IMR-90 (cell line): ENCODE measurements at regions not wholly inside any gene's neighbourhood (a gene's known extent, or its start where the extent isn't known, plus 50 kb on each side); places are given as distances from the start of the nearest gene placed in this dataset.

ENCODE experiments used
- ATAC-seq: fragments of 200-7000 bp; cut with Tn5 transposase; 2 replicates; pipeline ENCODE4 v1.9.1; 2020; ENCODE audit warnings: low read depth, mild to moderate bottlenecking, moderate library complexity
- BruUV-seq: library from RNA; stranded (reverse); fragments of 400-500 nt; replicated peaks from 2 replicates; lab custom pipeline; 2021; lab: Mats Ljungman, UMichigan
- CTCF ChIA-PET: fragments of 300-600 bp; formaldehyde crosslinking; extraction: SDS; loops from one replicate; lab custom pipeline; 2021; ENCODE audit warnings: antibody characterized with exemption; lab: Yijun Ruan, JAX
- POLR2A ChIA-PET: fragments of 300-600 bp; sonication (Branson Sonifier 250); formaldehyde crosslinking; loops from one replicate; lab custom pipeline; 2022; ENCODE audit warnings: antibody characterized with exemption; ENCODE audit not compliant: unreplicated experiment; lab: Charles Lee
- DNase-seq: peaks from one replicate; pipeline ENCODE4 v3.0.0; 2013
- H2AFZ ChIP-seq: replicated peaks from 2 replicates; pipeline ENCODE3; 2013; ENCODE audit warnings: low read length, mild to moderate bottlenecking; ENCODE audit not compliant: poor library complexity
- H2AK5ac ChIP-seq: 2 replicates; pipeline ENCODE4 v1.6.1; 2013; ENCODE audit warnings: low read depth, low read length, inconsistent platforms
- H2AK9ac ChIP-seq: replicated peaks from 2 replicates; pipeline ENCODE3; 2013; ENCODE audit warnings: mild to moderate bottlenecking, low read depth, low read length, moderate library complexity; ENCODE audit not compliant: poor library complexity
- H2BK120ac ChIP-seq: 2 replicates; pipeline ENCODE4 v1.6.1; 2013; ENCODE audit warnings: low read depth, low read length, inconsistent platforms
- H2BK15ac ChIP-seq: 3 replicates; pipeline ENCODE4 v1.6.1; 2013; ENCODE audit warnings: low read depth, low read length, inconsistent platforms
- H2BK20ac ChIP-seq: 2 replicates; pipeline ENCODE4 v1.6.1; 2013; ENCODE audit warnings: low read depth, mild to moderate bottlenecking, inconsistent platforms, low read length, moderate library complexity
- H2BK5ac ChIP-seq: 2 replicates; pipeline ENCODE4 v1.6.1; 2013; ENCODE audit warnings: mild to moderate bottlenecking, low read depth, low read length, inconsistent platforms; ENCODE audit not compliant: poor library complexity, severe bottlenecking
- H3K14ac ChIP-seq: replicated peaks from 2 replicates; pipeline ENCODE4 v1.6.1; 2013; ENCODE audit warnings: low read depth, low read length, inconsistent platforms
- H3K18ac ChIP-seq: 2 replicates; pipeline ENCODE4 v1.6.1; 2013; ENCODE audit warnings: low read depth, low read length, control low read depth
- H3K23ac ChIP-seq: 2 replicates; pipeline ENCODE4 v1.6.1; 2013; ENCODE audit warnings: low read depth, low read length, inconsistent platforms
- H3K27ac ChIP-seq: 2 replicates; pipeline ENCODE4 v1.5.1; 2013; ENCODE audit warnings: mild to moderate bottlenecking, control low read depth, low read length; ENCODE audit not compliant: insufficient read depth
- H3K27me3 ChIP-seq: 2 replicates; pipeline ENCODE4 v1.6.1; 2013; ENCODE audit warnings: low read length; ENCODE audit not compliant: control insufficient read depth, insufficient read depth
- H3K36me3 ChIP-seq: 2 replicates; pipeline ENCODE4 v1.6.1; 2013; ENCODE audit warnings: low read length, mixed read lengths; ENCODE audit not compliant: control insufficient read depth, insufficient read depth
- H3K4ac ChIP-seq: 2 replicates; pipeline ENCODE4 v1.6.1; 2013; ENCODE audit warnings: low read depth, low read length, inconsistent platforms
- H3K4me1 ChIP-seq: 2 replicates; pipeline ENCODE4 v1.6.1; 2013; ENCODE audit warnings: low read length, mixed read lengths; ENCODE audit not compliant: control insufficient read depth, insufficient read depth
- H3K4me2 ChIP-seq: 2 replicates; pipeline ENCODE4 v1.6.1; 2013; ENCODE audit warnings: low read depth, mild to moderate bottlenecking, control low read depth, low read length, moderate library complexity
- H3K4me3 ChIP-seq: 2 replicates; pipeline ENCODE4 v1.5.1; 2013; ENCODE audit warnings: low read depth, mild to moderate bottlenecking, control low read depth, low read length, moderate library complexity; ENCODE audit not compliant: insufficient read depth
- H3K56ac ChIP-seq: 2 replicates; pipeline ENCODE4 v1.6.1; 2013; ENCODE audit warnings: low read length, inconsistent platforms; ENCODE audit not compliant: insufficient read depth; ENCODE audit errors: extremely low read depth
- H3K79me1 ChIP-seq, 2 experiments: 2 replicates each; pipeline ENCODE4 v1.6.1; 2013; ENCODE audit warnings: low read length in 2 of 2, inconsistent platforms in 1 of 2, low read depth in 1 of 2
- H3K9ac ChIP-seq: 2 replicates; pipeline ENCODE4 v1.6.1; 2013; ENCODE audit warnings: low read depth, low read length, control low read depth
- H3K9me1 ChIP-seq: 2 replicates; pipeline ENCODE4 v1.6.1; 2013; ENCODE audit warnings: low read length, inconsistent platforms; ENCODE audit not compliant: insufficient read depth
- H3K9me3 ChIP-seq: 2 replicates; pipeline ENCODE4 v1.6.1; 2013; ENCODE audit warnings: low read length; ENCODE audit not compliant: control insufficient read depth, insufficient read depth
- H4K20me1 ChIP-seq: 2 replicates; pipeline ENCODE4 v1.6.1; 2013; ENCODE audit warnings: low read length, inconsistent platforms; ENCODE audit not compliant: insufficient read depth
- H4K5ac ChIP-seq: 2 replicates; pipeline ENCODE4 v1.6.1; 2013; ENCODE audit warnings: mild to moderate bottlenecking, low read depth, low read length, control low read depth
- H4K8ac ChIP-seq, 2 experiments: 2 replicates each; pipeline ENCODE4 v1.6.1; 2013; ENCODE audit warnings: low read depth in 2 of 2, low read length in 2 of 2, control low read depth in 1 of 2, inconsistent platforms in 1 of 2
- H4K91ac ChIP-seq: 2 replicates; pipeline ENCODE4 v1.6.1; 2013; ENCODE audit warnings: low read depth, low read length, inconsistent platforms; ENCODE audit not compliant: insufficient read depth
- BHLHE40 ChIP-seq: fragments of 150-350 bp; IDR thresholded peaks from 2 replicates; pipeline ENCODE4 v1.6.1; 2016; ENCODE audit warnings: mild to moderate bottlenecking, low read depth, low read length
- CEBPB ChIP-seq: IDR thresholded peaks from 2 replicates; pipeline ENCODE4 v1.6.1; 2012; ENCODE audit warnings: low read depth, low read length, improper control_type of control experiment
- CHD1 ChIP-seq: IDR thresholded peaks from 2 replicates; pipeline ENCODE4 v1.6.1; 2012; ENCODE audit warnings: low read depth, low read length, improper control_type of control experiment
- FOS ChIP-seq: fragments of 150-350 bp; IDR thresholded peaks from 2 replicates; pipeline ENCODE4 v1.6.1; 2016; ENCODE audit warnings: low read depth, low read length
- MAFK ChIP-seq: IDR thresholded peaks from 2 replicates; pipeline ENCODE4 v1.6.1; 2012; ENCODE audit warnings: low read depth, low read length, improper control_type of control experiment
- MAZ ChIP-seq: IDR thresholded peaks from 2 replicates; pipeline ENCODE4 v1.6.1; 2012; ENCODE audit warnings: low read depth, mild to moderate bottlenecking, low read length, improper control_type of control experiment, moderate library complexity, borderline replicate concordance
- MXI1 ChIP-seq: IDR thresholded peaks from 2 replicates; pipeline ENCODE4 v1.6.1; 2012; ENCODE audit warnings: low read depth, mild to moderate bottlenecking, low read length, moderate library complexity, borderline replicate concordance
- NFE2L2 ChIP-seq: fragments of 150-350 bp; IDR thresholded peaks from 2 replicates; pipeline ENCODE4 v1.6.1; 2016; ENCODE audit warnings: low read depth, mild to moderate bottlenecking, low read length
- POLR2A ChIP-seq: IDR thresholded peaks from 2 replicates; pipeline ENCODE4 v1.6.1; 2012; ENCODE audit warnings: mild to moderate bottlenecking, low read depth, low read length
- RAD21 ChIP-seq: IDR thresholded peaks from 2 replicates; pipeline ENCODE4 v1.6.1; 2012; ENCODE audit warnings: low read length, improper control_type of control experiment
- RCOR1 ChIP-seq: IDR thresholded peaks from 2 replicates; pipeline ENCODE4 v1.6.1; 2012; ENCODE audit warnings: mild to moderate bottlenecking, low read length, improper control_type of control experiment; ENCODE audit not compliant: insufficient replicate concordance
- RFX5 ChIP-seq: IDR thresholded peaks from 2 replicates; pipeline ENCODE4 v1.8.0; 2012; ENCODE audit warnings: low read depth, mild to moderate bottlenecking, low read length, moderate library complexity
- SMC3 ChIP-seq: fragments of 150-350 bp; IDR thresholded peaks from 2 replicates; pipeline ENCODE4 v1.6.1; 2016; ENCODE audit warnings: low read depth, mild to moderate bottlenecking, antibody characterized with exemption, low read length, moderate library complexity
- WGBS, 2 experiments: methylation state at CpG; one replicate each; pipeline versions ENCODE4 v1.1.5 to v1.1.7; 2013; ENCODE audit warnings: missing lambda C conversion rate in 2 of 2; ENCODE audit not compliant: insufficient read length in 1 of 2; ENCODE audit errors: extremely low coverage in 2 of 2; 5-methylcytosine and 5-hydroxymethylcytosine counted together
- dilution Hi-C: fragments of 300-500 bp; cut with HindIII; formaldehyde crosslinking; loops from one replicate; pipeline ENCODE4 v1.14.3; 2018; ENCODE audit warnings: low sequenced_read_pairs; ENCODE audit not compliant: unreplicated experiment
- in situ Hi-C: fragments of 300-500 bp; cut with MboI; formaldehyde crosslinking; loops from 3 replicates; pipeline ENCODE4 v1.14.3; 2019; ENCODE audit warnings: low sequenced_read_pairs, inconsistent platforms, mixed read lengths
- intact Hi-C: fragments of 100-400 bp; cut with micrococcal nuclease; formaldehyde crosslinking; loops from 2 replicates; pipeline ENCODE4 v1.10.0; 2022
- TF ChIP-seq, protein P1 (sequence below): conservative IDR thresholded peaks from 2 replicates; pipeline ENCODE4 v1.5.1; 2012; ENCODE audit warnings: mild to moderate bottlenecking, low read depth, low read length, improper control_type of control experiment
- TF ChIP-seq, protein P2 (sequence below): fragments of 150-350 bp; IDR thresholded peaks from 2 replicates; pipeline ENCODE4 v1.6.1; 2016; ENCODE audit warnings: low read depth, mild to moderate bottlenecking, low read length, moderate library complexity, borderline replicate concordance
- TF ChIP-seq, protein P3 (sequence below): fragments of 150-350 bp; IDR thresholded peaks from 2 replicates; pipeline ENCODE4 v1.6.1; 2017; ENCODE audit warnings: mild to moderate bottlenecking, antibody characterized with exemption, low read length, low read depth

DNA sequence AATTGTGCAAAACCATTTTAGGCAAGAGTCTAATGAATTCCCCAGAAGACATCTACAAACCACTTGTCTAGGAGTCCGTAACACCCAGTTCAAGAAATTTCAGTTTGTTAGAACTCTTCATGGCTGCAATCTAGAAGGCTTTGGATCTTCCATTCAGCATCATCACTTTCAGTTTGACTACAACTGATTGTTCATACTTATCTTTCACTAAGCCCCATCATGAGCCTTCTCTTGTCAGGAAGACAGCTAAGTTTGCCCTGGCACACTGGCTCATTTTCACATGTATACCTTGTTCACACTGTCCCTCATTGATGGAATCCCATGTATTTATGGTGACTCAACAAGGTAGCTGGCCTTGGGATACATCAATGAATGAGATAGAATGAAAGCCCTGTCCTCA lies 898.4 kb upstream of the CELF4 start:
- Histone ChIP-seq H3K23ac (no peak overlapping the region), H2AK5ac (no peak overlapping the region), H3K4ac (no peak overlapping the region), H2BK20ac (no peak overlapping the region), H4K5ac (no peak overlapping the region), H2AFZ (no peak overlapping the region), H2BK5ac (no peak overlapping the region), H3K9me3 (peaks cover 9% of the 10 kb centered on the region), H3K36me3 (no peaks in the 10 kb centered on the region), H3K27ac (no peak overlapping the region), H3K4me3 (no peak overlapping the region), H3K56ac (no peak overlapping the region), H3K79me1 (no peaks in the 10 kb centered on the region), H3K4me2 (no peak overlapping the region), H3K14ac (no peak overlapping the region), H3K9me1 (no peaks in the 10 kb centered on the region), H4K20me1 (no peaks in the 10 kb centered on the region), H4K8ac (no peak overlapping the region), H4K91ac (no peak overlapping the region), H3K9ac (no peak overlapping the region), H2AK9ac (no peak overlapping the region), H3K4me1 (no peaks in the 10 kb centered on the region), H2BK15ac (no peak overlapping the region), H2BK120ac (no peak overlapping the region), H3K27me3 (no peaks in the 10 kb centered on the region), H3K18ac (no peak overlapping the region)
- BruUV-seq = no TSS peak
- intact Hi-C loops (no loop called here), dilution Hi-C loops (no loop called here), in situ Hi-C loops (no loop called here)
- ATAC-seq (no peak), DNase-seq (no peak)
- ChIA-PET POLR2A (no interaction called here), CTCF (no interaction called here)
- WGBS, 2 experiments = 60% methylated on average over 1 of the region's 1 CpG; no CpG with 5 or more reads in 1 of the 2 experiments
- TF ChIP-seq CEBPB (no peak), MXI1 (no peak), BHLHE40 (no peak), SMC3 (no peak), RCOR1 (no peak), RFX5 (no peak), MAFK (no peak), FOS (no peak), CHD1 (no peak), MAZ (no peak), RAD21 (no peak), NFE2L2 (no peak), POLR2A (no peak)
- TF ChIP-seq, protein P1, sequence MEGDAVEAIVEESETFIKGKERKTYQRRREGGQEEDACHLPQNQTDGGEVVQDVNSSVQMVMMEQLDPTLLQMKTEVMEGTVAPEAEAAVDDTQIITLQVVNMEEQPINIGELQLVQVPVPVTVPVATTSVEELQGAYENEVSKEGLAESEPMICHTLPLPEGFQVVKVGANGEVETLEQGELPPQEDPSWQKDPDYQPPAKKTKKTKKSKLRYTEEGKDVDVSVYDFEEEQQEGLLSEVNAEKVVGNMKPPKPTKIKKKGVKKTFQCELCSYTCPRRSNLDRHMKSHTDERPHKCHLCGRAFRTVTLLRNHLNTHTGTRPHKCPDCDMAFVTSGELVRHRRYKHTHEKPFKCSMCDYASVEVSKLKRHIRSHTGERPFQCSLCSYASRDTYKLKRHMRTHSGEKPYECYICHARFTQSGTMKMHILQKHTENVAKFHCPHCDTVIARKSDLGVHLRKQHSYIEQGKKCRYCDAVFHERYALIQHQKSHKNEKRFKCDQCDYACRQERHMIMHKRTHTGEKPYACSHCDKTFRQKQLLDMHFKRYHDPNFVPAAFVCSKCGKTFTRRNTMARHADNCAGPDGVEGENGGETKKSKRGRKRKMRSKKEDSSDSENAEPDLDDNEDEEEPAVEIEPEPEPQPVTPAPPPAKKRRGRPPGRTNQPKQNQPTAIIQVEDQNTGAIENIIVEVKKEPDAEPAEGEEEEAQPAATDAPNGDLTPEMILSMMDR = no peak
- TF ChIP-seq, protein P2, sequence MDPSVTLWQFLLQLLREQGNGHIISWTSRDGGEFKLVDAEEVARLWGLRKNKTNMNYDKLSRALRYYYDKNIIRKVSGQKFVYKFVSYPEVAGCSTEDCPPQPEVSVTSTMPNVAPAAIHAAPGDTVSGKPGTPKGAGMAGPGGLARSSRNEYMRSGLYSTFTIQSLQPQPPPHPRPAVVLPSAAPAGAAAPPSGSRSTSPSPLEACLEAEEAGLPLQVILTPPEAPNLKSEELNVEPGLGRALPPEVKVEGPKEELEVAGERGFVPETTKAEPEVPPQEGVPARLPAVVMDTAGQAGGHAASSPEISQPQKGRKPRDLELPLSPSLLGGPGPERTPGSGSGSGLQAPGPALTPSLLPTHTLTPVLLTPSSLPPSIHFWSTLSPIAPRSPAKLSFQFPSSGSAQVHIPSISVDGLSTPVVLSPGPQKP = no peak
- TF ChIP-seq, protein P3, sequence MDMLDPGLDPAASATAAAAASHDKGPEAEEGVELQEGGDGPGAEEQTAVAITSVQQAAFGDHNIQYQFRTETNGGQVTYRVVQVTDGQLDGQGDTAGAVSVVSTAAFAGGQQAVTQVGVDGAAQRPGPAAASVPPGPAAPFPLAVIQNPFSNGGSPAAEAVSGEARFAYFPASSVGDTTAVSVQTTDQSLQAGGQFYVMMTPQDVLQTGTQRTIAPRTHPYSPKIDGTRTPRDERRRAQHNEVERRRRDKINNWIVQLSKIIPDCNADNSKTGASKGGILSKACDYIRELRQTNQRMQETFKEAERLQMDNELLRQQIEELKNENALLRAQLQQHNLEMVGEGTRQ = no peak
